ENCODE measurements at regions not wholly inside any gene's neighbourhood (a gene's known extent, or its start where the extent isn't known, plus 50 kb on each side); places are given as distances from the start of the nearest gene placed in this dataset.

DNA sequence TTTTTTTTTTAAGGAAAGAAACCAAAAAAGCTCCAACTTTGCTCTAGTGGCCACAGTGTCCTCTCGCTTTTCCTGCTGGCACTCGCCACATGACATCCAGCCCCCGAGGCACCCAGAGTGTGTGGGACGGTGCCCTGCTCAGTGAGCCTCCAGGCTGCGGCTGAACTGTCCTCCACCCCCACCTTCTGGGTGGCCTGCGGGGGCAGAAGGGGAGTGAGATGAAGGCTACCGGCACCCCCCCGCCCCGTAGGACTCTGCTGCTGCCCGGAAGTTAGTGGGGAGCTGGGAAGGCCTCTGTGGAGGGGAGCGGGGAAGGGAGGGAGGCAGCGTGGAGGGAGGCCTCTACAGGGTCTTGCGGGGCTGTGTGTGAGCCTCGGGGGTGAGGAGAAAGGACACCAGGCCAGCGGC is 264.4 kb downstream of the CTTN start:
- DNase-seq (ENCODE audit: low spot score) (no peak), ATAC-seq (ENCODE audit: low FRiP score) (no peak)
- TF ChIP-seq, protein P1, sequence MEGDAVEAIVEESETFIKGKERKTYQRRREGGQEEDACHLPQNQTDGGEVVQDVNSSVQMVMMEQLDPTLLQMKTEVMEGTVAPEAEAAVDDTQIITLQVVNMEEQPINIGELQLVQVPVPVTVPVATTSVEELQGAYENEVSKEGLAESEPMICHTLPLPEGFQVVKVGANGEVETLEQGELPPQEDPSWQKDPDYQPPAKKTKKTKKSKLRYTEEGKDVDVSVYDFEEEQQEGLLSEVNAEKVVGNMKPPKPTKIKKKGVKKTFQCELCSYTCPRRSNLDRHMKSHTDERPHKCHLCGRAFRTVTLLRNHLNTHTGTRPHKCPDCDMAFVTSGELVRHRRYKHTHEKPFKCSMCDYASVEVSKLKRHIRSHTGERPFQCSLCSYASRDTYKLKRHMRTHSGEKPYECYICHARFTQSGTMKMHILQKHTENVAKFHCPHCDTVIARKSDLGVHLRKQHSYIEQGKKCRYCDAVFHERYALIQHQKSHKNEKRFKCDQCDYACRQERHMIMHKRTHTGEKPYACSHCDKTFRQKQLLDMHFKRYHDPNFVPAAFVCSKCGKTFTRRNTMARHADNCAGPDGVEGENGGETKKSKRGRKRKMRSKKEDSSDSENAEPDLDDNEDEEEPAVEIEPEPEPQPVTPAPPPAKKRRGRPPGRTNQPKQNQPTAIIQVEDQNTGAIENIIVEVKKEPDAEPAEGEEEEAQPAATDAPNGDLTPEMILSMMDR (IDR thresholded peaks at IDR 0.05) = no peak

DNA sequence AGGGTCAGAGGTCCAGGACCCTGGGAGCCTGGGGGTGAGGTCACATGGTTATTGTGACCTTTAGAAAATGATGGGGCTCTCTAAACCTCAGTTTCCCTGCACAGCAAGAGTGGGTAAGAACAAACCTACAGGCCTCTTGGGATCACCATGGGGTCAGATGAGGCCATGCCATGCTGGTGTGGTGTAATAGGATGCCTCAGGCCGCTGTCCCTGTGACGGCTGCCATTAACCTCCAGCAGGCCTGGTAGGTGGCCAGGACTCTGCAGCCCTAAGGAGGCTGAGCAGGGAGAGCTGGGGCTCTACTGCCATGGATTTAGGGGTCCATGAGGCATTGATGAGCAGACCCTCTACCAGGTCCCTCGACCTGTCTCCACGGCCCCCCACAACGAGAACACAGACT is 265.5 kb downstream of the CTTN start:
- TF ChIP-seq, protein P1 (IDR thresholded peaks at IDR 0.05) = no peak
- no peak for DNase-seq (ENCODE audit: low spot score)
- ATAC-seq (ENCODE audit: low FRiP score) = no peak

DNA sequence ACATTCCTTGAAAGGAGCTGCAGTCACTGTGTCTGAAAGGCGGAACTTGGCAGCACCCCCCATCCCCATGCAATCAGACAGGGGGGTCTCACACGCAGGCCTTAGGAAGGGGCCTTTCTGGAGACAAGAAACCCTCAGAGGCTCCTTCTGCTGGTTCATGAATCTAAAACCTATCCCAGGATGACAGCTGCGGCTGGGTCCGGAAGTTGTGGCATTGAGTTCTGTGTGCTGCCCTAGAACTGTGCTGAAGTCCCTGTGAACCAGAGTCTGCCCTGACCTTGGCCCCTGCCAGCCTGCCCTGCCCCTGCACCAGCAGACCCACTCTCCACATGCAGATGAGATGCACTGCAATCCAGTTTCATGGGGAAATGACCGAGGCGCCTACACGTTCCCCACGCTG is 268.0 kb downstream of the CTTN start:
- TF ChIP-seq, protein P1 (IDR thresholded peaks at IDR 0.05) = no peak
- ATAC-seq (ENCODE audit: low FRiP score) (no peak), DNase-seq (ENCODE audit: low spot score) (no peak)

DNA sequence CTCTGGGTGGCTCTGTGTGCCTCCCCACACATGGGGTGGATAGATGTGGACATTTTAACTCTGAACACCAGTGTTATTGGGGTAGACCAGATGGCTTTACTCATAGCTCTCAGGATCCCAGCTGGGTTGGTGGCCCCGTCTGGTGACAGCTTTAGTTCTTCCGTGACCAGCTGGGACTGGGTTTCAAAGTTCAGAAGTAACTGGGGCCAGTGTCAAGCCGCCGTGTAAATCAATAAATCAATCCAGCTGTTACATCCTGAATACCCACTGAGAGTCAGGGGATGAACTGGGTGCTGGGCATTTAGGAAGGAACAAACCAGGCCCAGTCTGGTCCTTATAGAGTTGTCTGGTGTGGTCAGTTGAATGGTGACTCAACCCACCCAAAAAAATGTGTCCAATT is 269.4 kb downstream of the CTTN start:
- ATAC-seq (ENCODE audit: low FRiP score) = no peak
- no peak for DNase-seq (ENCODE audit: low spot score)
- TF ChIP-seq, protein P1 (IDR thresholded peaks at IDR 0.05) = no peak

DNA sequence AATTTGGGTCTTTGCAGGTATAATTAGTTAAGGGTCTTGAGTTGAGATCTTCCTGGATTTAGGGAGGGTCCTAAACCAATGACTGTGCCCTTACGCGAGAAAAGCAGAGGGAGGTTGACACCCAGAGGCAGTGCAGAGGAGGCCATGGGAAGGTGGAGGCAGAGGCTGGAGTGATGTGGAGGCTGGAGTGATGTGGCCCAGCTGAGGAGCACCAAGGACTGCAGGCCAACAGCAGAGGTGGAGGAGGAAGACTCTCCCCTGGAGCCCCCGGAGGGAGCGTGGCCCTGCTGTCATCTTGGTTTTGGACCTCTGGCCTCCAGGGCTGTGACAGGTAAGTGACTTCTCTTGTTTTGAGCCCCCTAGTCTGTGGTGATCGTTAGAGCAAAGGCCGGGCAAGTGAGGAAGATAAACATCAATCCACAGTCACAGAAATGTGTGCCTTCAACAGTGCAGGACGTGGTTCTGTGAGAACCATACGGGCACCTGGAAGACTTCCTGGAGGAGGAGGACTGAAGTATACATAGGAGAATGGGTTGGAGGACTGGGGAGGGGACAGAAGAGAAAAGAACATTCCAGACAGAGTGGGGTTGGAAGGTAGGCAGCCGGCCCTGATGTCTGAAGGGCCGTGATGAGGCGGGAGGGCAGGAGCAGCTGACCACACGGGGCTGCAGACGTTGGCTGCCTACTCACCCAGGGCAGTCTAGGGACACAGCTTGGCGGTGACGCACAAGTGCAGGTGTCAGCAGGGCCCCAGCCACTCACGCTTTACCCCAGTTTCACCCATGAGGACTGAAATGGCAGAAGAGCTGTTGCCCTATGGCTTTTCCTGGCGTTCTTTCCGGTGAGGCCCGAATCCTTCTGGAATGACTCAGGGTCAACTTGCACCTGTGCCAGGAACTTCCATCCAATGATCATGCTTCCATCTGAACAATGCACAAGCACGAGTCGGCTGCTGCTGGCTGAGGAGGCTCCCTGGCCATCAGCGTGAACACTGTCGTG is 270.2 kb downstream of the CTTN start:
- TF ChIP-seq, protein P1 (IDR thresholded peaks at IDR 0.05) = no peak
- no peak for ATAC-seq (ENCODE audit: low FRiP score)
- DNase-seq (ENCODE audit: low spot score) = no peak

DNA sequence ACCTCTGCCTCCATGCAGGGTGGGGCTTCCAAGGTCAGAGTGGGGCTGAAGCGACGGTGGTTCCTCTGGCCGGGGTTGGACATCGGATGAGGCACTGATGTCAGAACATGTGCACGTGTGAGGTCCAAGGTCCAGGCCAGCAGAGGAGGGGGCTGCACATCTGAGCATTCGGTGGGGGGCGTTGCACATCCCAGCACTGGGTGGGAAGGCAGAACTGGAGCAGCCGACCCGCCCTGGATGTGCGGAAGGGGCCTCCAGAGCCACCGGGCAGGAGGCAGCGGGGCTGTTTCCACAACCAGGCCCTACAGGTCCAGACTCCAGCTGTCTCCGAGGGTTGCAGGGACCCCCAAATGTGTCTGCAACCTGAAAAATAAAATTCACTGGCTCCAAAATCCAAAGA is 271.0 kb downstream of the CTTN start:
- TF ChIP-seq, protein P1 (IDR thresholded peaks at IDR 0.05) = no peak
- DNase-seq (ENCODE audit: low spot score) (no peak), ATAC-seq (ENCODE audit: low FRiP score) (no peak)

Measured in omental fat pad (tissue), 3 donors.